Fibroblast of villous mesenchyme (primary cell): ENCODE measurements at regions not wholly inside any gene's neighbourhood (a gene's known extent, or its start where the extent isn't known, plus 50 kb on each side); places are given as distances from the start of the nearest gene placed in this dataset.

Source experiments
- DNase-seq: peaks from one replicate; pipeline ENCODE4 v3.0.0-alpha.2; 2010; ENCODE audit warnings: low read depth
- H3K4me3 ChIP-seq: 2 replicates; pipeline ENCODE4 v1.5.1; 2011; ENCODE audit warnings: low read depth, mild to moderate bottlenecking, low read length
- CTCF ChIP-seq: IDR thresholded peaks from 2 replicates; pipeline ENCODE4 v1.5.1; 2012; ENCODE audit warnings: low read depth, mild to moderate bottlenecking, low read length; ENCODE audit not compliant: insufficient read depth

- H3K4me3 ChIP-seq: no peak overlapping the region
- TF ChIP-seq CTCF: no peak
- DNase-seq: no peak
Observed at GRCh38 chr20:24817351-24817750, 131.7 kb upstream of the CST7 start.

DNA sequence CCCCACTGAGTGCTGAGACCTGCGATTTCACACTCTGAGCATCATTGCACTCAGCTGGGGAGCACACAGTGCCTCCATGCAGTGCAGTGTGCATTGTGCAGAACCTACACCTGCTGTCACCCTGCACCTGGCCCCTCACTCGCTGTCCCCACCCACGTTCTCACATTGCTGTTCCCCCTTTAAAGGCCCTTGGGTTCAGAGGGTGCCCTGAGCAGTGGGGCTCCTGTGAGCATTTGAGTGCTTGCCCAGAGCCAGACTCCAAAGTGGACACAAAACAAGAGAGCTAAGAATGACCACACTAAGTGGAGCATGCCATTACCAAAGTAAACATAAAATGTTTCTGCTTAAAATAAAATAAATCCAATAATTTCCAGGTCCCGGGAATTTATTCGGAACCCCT, 131.0 kb upstream of the CST7 start:
- H3K4me3 ChIP-seq: no peak overlapping the region
- TF ChIP-seq CTCF: no peak
- no peak for DNase-seq

- H3K4me3 ChIP-seq: no peak overlapping the region
- no peak for TF ChIP-seq CTCF
- DNase-seq: no peak
Observed at GRCh38 chr20:24819331-24819965, 129.6 kb upstream of the CST7 start.

DNA sequence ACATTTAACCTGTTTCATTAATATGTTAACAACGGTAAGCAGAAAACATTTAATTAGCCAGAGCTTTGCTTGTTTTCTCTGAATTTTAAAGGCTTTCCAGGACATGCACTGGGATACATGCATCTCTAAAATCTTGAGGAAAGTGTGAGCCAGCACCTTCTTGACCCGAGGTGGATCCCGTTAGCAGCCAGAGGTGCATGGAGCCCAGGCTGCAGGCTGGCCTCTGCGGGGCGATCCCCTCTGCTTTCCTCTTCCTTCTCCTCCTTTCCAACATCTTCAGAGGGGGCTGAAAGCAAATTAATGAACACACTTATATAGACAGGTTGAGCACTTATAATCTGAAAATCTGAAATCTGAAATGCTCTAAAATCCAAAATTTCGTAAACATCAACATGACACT, 128.7 kb upstream of the CST7 start:
- no peak for TF ChIP-seq CTCF
- no peak for DNase-seq
- no peak overlapping the region for H3K4me3 ChIP-seq

GRCh38 chr20:24821391-24821790, 127.7 kb upstream of the CST7 start:
- DNase-seq: no peak
- TF ChIP-seq CTCF: no peak
- no peak overlapping the region for H3K4me3 ChIP-seq

GRCh38 chr20:24823176-24823784, 125.8 kb upstream of the CST7 start:
- no peak for TF ChIP-seq CTCF
- no peak overlapping the region for H3K4me3 ChIP-seq
- no peak for DNase-seq

- no peak overlapping the region for H3K4me3 ChIP-seq
- no peak for TF ChIP-seq CTCF
- no peak for DNase-seq
Observed at GRCh38 chr20:24823989-24824693, 124.9 kb upstream of the CST7 start.
